ENCODE measurements at regions not wholly inside any gene's neighbourhood (a gene's known extent, or its start where the extent isn't known, plus 50 kb on each side); places are given as distances from the start of the nearest gene placed in this dataset.

DNA sequence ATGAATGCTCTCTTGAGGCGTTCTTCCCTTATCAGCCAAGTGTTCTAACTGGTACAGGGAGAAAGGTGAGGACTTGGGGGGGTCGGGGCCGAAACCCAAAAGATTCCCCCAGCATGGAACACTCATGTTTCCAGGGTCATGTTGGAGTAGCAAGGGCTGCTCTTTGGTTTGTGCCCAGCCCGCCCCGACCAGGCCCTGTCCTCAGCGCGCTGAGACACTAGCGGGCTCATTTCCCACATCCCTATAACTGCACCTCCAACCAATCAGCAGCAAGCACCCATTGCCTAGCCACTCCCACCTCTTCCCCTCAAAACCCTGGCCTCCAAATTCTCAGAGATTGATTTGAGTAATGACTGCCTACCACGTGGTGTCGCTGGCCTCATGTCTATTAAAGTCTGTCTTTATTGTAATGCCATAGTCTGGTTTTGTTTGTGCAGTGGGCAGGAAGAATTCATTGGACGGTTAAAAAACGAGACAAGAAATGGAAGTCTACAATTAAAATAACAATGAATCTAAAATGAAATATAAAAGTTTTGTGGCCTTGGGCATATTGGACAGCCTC, 1928.4 kb downstream of the STIM2 start:
- no peak for DNase-seq (ENCODE audit: low read depth)
- TF ChIP-seq, protein P1, sequence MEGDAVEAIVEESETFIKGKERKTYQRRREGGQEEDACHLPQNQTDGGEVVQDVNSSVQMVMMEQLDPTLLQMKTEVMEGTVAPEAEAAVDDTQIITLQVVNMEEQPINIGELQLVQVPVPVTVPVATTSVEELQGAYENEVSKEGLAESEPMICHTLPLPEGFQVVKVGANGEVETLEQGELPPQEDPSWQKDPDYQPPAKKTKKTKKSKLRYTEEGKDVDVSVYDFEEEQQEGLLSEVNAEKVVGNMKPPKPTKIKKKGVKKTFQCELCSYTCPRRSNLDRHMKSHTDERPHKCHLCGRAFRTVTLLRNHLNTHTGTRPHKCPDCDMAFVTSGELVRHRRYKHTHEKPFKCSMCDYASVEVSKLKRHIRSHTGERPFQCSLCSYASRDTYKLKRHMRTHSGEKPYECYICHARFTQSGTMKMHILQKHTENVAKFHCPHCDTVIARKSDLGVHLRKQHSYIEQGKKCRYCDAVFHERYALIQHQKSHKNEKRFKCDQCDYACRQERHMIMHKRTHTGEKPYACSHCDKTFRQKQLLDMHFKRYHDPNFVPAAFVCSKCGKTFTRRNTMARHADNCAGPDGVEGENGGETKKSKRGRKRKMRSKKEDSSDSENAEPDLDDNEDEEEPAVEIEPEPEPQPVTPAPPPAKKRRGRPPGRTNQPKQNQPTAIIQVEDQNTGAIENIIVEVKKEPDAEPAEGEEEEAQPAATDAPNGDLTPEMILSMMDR (IDR thresholded peaks at IDR 0.05; ENCODE audit: low read depth, low read length, missing control alignments), result no peak
- in situ Hi-C loops (cut with HindIII; ENCODE audit: low sequenced_read_pairs), result no loop called here
- H3K4me3 ChIP-seq (ENCODE audit: low read depth, low read length), result no peak overlapping the region

DNA sequence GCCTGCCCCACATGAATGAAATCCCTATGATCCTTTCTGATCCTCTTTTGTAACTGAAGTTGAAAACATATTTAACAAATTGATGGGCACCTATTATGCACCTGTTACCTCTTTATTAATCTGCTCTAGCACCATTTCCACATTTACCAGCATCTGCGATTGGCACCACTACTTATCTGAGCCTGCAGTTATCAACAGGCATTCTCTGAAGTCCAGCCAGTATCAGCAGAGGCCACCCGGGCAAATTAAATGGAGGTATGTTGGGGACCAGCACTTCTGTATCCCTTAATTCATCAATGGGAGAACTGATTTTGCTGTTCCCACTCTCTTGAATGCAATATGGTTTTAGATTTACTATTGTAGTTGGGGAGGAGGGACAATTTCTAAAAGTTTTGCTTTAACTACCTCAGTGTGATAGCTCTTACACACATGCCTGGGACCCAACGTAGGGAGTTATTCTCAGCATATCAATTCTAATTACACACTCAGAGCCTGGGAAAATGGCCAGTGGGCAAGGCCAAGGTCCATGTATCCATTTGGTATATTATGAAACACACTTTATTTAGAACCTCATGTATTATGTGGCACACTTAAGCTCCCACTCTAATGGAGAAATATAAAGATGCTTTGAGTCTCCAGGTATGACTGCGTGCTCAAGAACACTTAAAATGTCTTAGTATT, 1927.1 kb upstream of the PCDH7 start:
- TF ChIP-seq, protein P1 (IDR thresholded peaks at IDR 0.05; ENCODE audit: low read depth, low read length, missing control alignments), result no peak
- no peak overlapping the region for H3K4me3 ChIP-seq (ENCODE audit: low read depth, low read length)
- no peak for DNase-seq (ENCODE audit: low read depth)
- in situ Hi-C loops (cut with HindIII; ENCODE audit: low sequenced_read_pairs), result no loop called here

DNA sequence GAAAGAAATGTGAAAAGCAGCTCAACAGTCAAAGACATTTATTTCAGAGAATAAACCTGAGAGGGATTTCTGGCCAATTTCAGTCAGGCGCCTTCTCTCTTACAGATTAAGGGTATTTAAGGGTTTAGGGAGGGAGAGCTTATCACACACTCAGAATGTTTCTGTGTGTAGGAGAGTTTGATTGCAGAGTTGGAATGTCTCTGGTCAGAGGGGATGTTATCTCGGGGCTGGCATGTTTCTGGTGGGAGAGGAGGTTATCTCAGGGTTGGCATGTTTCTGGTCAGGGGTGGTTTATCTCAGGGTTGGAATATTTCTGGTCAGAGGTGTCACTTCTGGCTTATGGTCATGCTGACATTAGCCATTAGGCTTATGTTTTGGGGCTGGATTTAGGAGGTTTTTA, 1920.5 kb upstream of the PCDH7 start:
- DNase-seq (ENCODE audit: low read depth), result no peak

DNA sequence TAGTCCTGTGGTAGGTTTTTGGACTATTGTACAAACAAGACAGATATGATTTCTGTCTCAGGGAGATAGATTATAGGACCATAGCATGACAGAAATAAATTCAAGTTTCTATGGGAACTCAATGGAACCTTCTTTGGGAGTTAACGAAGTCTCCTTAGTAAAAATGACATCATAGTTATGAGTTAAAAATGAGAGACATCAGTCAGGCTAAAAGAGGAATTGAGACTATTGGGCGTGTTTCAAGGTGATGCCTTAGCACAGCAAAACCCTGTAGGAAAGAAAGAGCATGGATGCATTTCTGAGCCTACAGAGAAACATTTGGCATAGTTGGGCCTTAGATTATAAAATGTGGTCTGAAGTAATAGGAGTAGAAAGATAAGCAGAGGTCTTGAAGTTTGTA, 1909.1 kb upstream of the PCDH7 start:
- TF ChIP-seq, protein P1 (IDR thresholded peaks at IDR 0.05; ENCODE audit: low read depth, low read length, missing control alignments), result no peak
- DNase-seq (ENCODE audit: low read depth), result no peak
- in situ Hi-C loops (cut with HindIII; ENCODE audit: low sequenced_read_pairs), result no loop called here
- no peak overlapping the region for H3K4me3 ChIP-seq (ENCODE audit: low read depth, low read length)

More for the DNA sequence above, 1920.5 kb upstream of the PCDH7 start:
- TF ChIP-seq, protein P1 (IDR thresholded peaks at IDR 0.05; ENCODE audit: low read depth, low read length, missing control alignments), result no peak
- in situ Hi-C loops (cut with HindIII; ENCODE audit: low sequenced_read_pairs), result no loop called here
- no peak overlapping the region for H3K4me3 ChIP-seq (ENCODE audit: low read depth, low read length)

DNA sequence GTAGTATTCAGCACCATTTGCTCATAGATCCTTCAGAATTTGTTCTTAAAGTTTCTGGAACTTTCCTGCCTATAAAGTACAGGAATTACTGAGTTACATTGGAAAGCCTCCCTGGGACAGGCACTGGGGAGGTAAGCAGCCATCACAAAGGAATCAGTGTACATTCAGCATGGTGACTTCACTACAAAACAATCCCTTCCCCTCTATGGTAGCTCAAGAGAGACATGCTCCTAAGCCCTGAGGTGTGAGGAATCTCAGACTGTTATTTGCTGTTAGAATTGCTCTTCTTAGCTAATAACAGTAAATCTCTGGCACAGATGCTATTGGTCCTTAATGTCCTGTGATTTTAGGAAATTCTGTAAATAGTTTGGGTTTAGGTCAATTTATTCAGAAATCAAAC, 1898.0 kb upstream of the PCDH7 start:
- no peak overlapping the region for H3K4me3 ChIP-seq (ENCODE audit: low read depth, low read length)
- in situ Hi-C loops (cut with HindIII; ENCODE audit: low sequenced_read_pairs), result no loop called here
- DNase-seq (ENCODE audit: low read depth), result no peak
- TF ChIP-seq, protein P1 (IDR thresholded peaks at IDR 0.05; ENCODE audit: low read depth, low read length, missing control alignments), result no peak

DNA sequence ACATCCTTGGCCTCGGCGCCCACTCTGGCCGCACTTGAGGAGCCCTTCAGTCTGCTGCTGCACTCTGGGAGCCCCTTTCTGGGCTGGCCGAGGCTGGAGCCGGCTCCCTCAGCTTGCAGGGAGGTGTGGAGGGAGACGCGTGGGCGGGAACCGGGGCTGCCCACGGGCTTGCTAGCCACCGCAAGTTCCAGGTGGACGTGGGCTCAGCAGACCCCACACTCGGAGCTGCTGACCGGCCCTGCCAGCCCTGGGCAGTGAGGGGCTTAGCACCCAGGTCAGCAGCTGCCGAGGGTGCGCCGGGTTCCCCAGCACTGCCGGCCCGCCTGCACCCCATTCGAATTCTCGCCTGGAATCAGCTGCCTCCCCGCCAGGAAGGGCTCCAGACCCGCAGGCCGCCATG, 1892.3 kb upstream of the PCDH7 start:
- in situ Hi-C loops (cut with HindIII; ENCODE audit: low sequenced_read_pairs), result no loop called here
- TF ChIP-seq, protein P1 (IDR thresholded peaks at IDR 0.05; ENCODE audit: low read depth, low read length, missing control alignments), result no peak
- no peak for DNase-seq (ENCODE audit: low read depth)
- H3K4me3 ChIP-seq (ENCODE audit: low read depth, low read length), result no peak overlapping the region

Data from astrocyte of the cerebellum (primary cell).